ENCODE measurements at regions not wholly inside any gene's neighbourhood (a gene's known extent, or its start where the extent isn't known, plus 50 kb on each side); places are given as distances from the start of the nearest gene placed in this dataset.
A peak's percentile ranks its signal among the peaks of the same experiment; 100 is the strongest.

- no peak for DNase-seq (ENCODE audit: low read depth)
Measured at GRCh38 chr10:110355141-110355831, 50.6 kb upstream of the SMNDC1 start.

GRCh38 chr10:110355922-110356627 lies 51.4 kb upstream of the SMNDC1 start:
- DNase-seq (ENCODE audit: low read depth), result no peak

GRCh38 chr10:110356628-110357245 lies 52.0 kb upstream of the SMNDC1 start:
- DNase-seq (ENCODE audit: low read depth), result peak; percentile 90

- DNase-seq (ENCODE audit: low read depth), result peak; percentile 92
Measured at GRCh38 chr10:110357252-110357780, 52.6 kb upstream of the SMNDC1 start.

- DNase-seq (ENCODE audit: low read depth), result no peak
Measured at GRCh38 chr10:110357871-110358270, 53.2 kb upstream of the SMNDC1 start.

- DNase-seq (ENCODE audit: low read depth), result no peak
Measured at GRCh38 chr10:110358278-110358677, 53.6 kb upstream of the SMNDC1 start.

GRCh38 chr10:110358869-110359629 lies 54.3 kb upstream of the SMNDC1 start:
- peak; percentile 70 for DNase-seq (ENCODE audit: low read depth)

GRCh38 chr10:110360857-110361474 lies 56.2 kb upstream of the SMNDC1 start:
- DNase-seq (ENCODE audit: low read depth), result peak; percentile 83

- no peak for DNase-seq (ENCODE audit: low read depth)
Measured at GRCh38 chr10:110361800-110362456, 57.2 kb upstream of the SMNDC1 start.

GRCh38 chr10:110363572-110364411 lies 59.1 kb upstream of the SMNDC1 start:
- no peak for DNase-seq (ENCODE audit: low read depth)

- DNase-seq (ENCODE audit: low read depth), result peak; percentile 23
Measured at GRCh38 chr10:110364531-110364937, 59.8 kb upstream of the SMNDC1 start.

- DNase-seq (ENCODE audit: low read depth), result no peak
Measured at GRCh38 chr10:110365356-110366143, 60.8 kb upstream of the SMNDC1 start.

- no peak for DNase-seq (ENCODE audit: low read depth)
Measured at GRCh38 chr10:110366635-110367034, 61.9 kb upstream of the SMNDC1 start.

GRCh38 chr10:110368002-110368401 lies 63.3 kb upstream of the SMNDC1 start:
- peak; percentile 68 for DNase-seq (ENCODE audit: low read depth)

- DNase-seq (ENCODE audit: low read depth), result no peak
Measured at GRCh38 chr10:110368556-110368955, 63.8 kb upstream of the SMNDC1 start.

- DNase-seq (ENCODE audit: low read depth), result no peak
Measured at GRCh38 chr10:110370006-110370405, 65.3 kb upstream of the SMNDC1 start.

GRCh38 chr10:110372656-110373055 lies 67.9 kb upstream of the SMNDC1 start:
- DNase-seq (ENCODE audit: low read depth), result peak; percentile 83

- DNase-seq (ENCODE audit: low read depth), result peak; percentile 51
Measured at GRCh38 chr10:110373059-110373458, 68.3 kb upstream of the SMNDC1 start.

Data from HT1080 (cell line).